GM23338 (cell line): ENCODE measurements at regions not wholly inside any gene's neighbourhood (a gene's known extent, or its start where the extent isn't known, plus 50 kb on each side); places are given as distances from the start of the nearest gene placed in this dataset.

Source experiments
- ATAC-seq: fragments of 200-7000 bp; cut with Tn5 transposase; 3 replicates; pipeline ENCODE4 v1.9.1; 2020
- DNase-seq: peaks from one replicate; pipeline ENCODE4 v3.0.0-alpha.2; 2015; ENCODE audit warnings: low spot score
- H2AFZ ChIP-seq: fragments of 200-600 bp; sonication (generic); 2 replicates; pipeline ENCODE4 v1.8.0; 2016; ENCODE audit warnings: antibody characterized with exemption, mild to moderate bottlenecking, moderate library complexity
- H3F3A ChIP-seq: fragments of 200-600 bp; sonication (generic); replicated peaks from 2 replicates; pipeline ENCODE4 v1.8.0; 2017; ENCODE audit warnings: antibody characterized with exemption, mixed run types, low read depth
- H3K27ac ChIP-seq: fragments of 200-600 bp; sonication (generic); 2 replicates; pipeline ENCODE4 v1.6.1; 2016; ENCODE audit warnings: low read depth
- H3K27me3 ChIP-seq: fragments of 200-600 bp; sonication (generic); 2 replicates; pipeline ENCODE4 v1.8.0; 2016; ENCODE audit warnings: mild to moderate bottlenecking, mixed run types, moderate library complexity; ENCODE audit not compliant: insufficient read depth
- H3K36me3 ChIP-seq: fragments of 200-600 bp; sonication (generic); 2 replicates; pipeline ENCODE4 v1.8.0; 2016; ENCODE audit warnings: mild to moderate bottlenecking; ENCODE audit not compliant: insufficient read depth
- H3K4me1 ChIP-seq: fragments of 200-600 bp; sonication (generic); 2 replicates; pipeline ENCODE4 v1.8.0; 2016; ENCODE audit warnings: mild to moderate bottlenecking, moderate library complexity; ENCODE audit not compliant: insufficient read depth
- H3K4me2 ChIP-seq: fragments of 200-600 bp; sonication (generic); 2 replicates; pipeline ENCODE4 v1.7.1; 2017; ENCODE audit warnings: mixed run types
- H3K4me3 ChIP-seq: fragments of 200-600 bp; sonication (generic); 2 replicates; pipeline ENCODE4 v1.6.1; 2016; ENCODE audit warnings: mixed run types
- H3K79me2 ChIP-seq: fragments of 200-600 bp; sonication (generic); replicated peaks from 2 replicates; pipeline ENCODE4 v1.8.0; 2017; ENCODE audit warnings: mild to moderate bottlenecking; ENCODE audit not compliant: insufficient read depth
- H3K9me2 ChIP-seq: fragments of 200-600 bp; sonication (generic); 2 replicates; pipeline ENCODE4 v1.8.0; 2017; ENCODE audit not compliant: insufficient read depth
- H4K20me1 ChIP-seq: fragments of 200-600 bp; sonication (generic); replicated peaks from 2 replicates; pipeline ENCODE4 v1.8.0; 2017; ENCODE audit warnings: mild to moderate bottlenecking; ENCODE audit not compliant: insufficient read depth
- H3K27ac Mint-ChIP-seq: 2 replicates; pipeline ENCODE4 v1.8.0; 2020; ENCODE audit warnings: inconsistent platforms, mild to moderate bottlenecking, moderate library complexity, mixed read lengths
- H3K27me3 Mint-ChIP-seq: 3 replicates; pipeline ENCODE4 v1.8.0; 2022; ENCODE audit warnings: low read depth, mild to moderate bottlenecking, moderate library complexity, mixed read lengths, inconsistent platforms; ENCODE audit not compliant: insufficient read depth, poor library complexity
- H3K36me3 Mint-ChIP-seq: 3 replicates; pipeline ENCODE4 v1.8.0; 2021; ENCODE audit warnings: low read depth, mild to moderate bottlenecking, inconsistent platforms, moderate library complexity, mixed read lengths
- H3K4me1 Mint-ChIP-seq: 3 replicates; pipeline ENCODE4 v1.8.0; 2020; ENCODE audit warnings: mild to moderate bottlenecking, inconsistent platforms, mixed read lengths
- H3K4me3 Mint-ChIP-seq: 3 replicates; pipeline ENCODE4 v1.8.0; 2021; ENCODE audit warnings: moderate library complexity, mild to moderate bottlenecking, inconsistent platforms, mixed read lengths
- H3K9me3 Mint-ChIP-seq: 3 replicates; pipeline ENCODE4 v1.8.0; 2020; ENCODE audit warnings: moderate library complexity, mild to moderate bottlenecking, inconsistent platforms, mixed read lengths
- CREB1 ChIP-seq: fragments of 250-450 bp; sonication (Bioruptor Pico); IDR thresholded peaks from 2 replicates; pipeline ENCODE4 v1.5.0; 2020; ENCODE audit warnings: low read depth, mild to moderate bottlenecking, moderate library complexity
- EZH2phosphoT487 ChIP-seq: fragments of 200-600 bp; sonication (generic); IDR thresholded peaks from one replicate; pipeline ENCODE4 v1.8.1; 2018; ENCODE audit warnings: antibody characterized with exemption; ENCODE audit not compliant: unreplicated experiment
- NANOG ChIP-seq: IDR thresholded peaks from 2 replicates; pipeline ENCODE4 v1.6.1; 2016; ENCODE audit warnings: antibody characterized with exemption, borderline replicate concordance
- POLR2AphosphoS5 ChIP-seq: IDR thresholded peaks from 2 replicates; pipeline ENCODE4 v1.6.1; 2016; ENCODE audit warnings: antibody characterized with exemption, low read depth
- REST ChIP-seq: IDR thresholded peaks from one replicate; pipeline ENCODE4 v1.6.1; 2018; ENCODE audit warnings: antibody characterized with exemption; ENCODE audit not compliant: unreplicated experiment
- STAT1 ChIP-seq: IDR thresholded peaks from one replicate; pipeline ENCODE4 v1.6.1; 2016; ENCODE audit warnings: antibody characterized with exemption; ENCODE audit not compliant: unreplicated experiment
- ZNF114 ChIP-seq: fragments of 250-450 bp; sonication (Bioruptor Pico); IDR thresholded peaks from 2 replicates; pipeline ENCODE4 v1.5.0; 2020; ENCODE audit warnings: mild to moderate bottlenecking, moderate library complexity
- TF ChIP-seq, protein P1 (sequence below): fragments of 250-450 bp; sonication (Bioruptor Pico); IDR thresholded peaks from 2 replicates; pipeline ENCODE4 v1.5.0; 2020; ENCODE audit warnings: mild to moderate bottlenecking, moderate library complexity

DNA sequence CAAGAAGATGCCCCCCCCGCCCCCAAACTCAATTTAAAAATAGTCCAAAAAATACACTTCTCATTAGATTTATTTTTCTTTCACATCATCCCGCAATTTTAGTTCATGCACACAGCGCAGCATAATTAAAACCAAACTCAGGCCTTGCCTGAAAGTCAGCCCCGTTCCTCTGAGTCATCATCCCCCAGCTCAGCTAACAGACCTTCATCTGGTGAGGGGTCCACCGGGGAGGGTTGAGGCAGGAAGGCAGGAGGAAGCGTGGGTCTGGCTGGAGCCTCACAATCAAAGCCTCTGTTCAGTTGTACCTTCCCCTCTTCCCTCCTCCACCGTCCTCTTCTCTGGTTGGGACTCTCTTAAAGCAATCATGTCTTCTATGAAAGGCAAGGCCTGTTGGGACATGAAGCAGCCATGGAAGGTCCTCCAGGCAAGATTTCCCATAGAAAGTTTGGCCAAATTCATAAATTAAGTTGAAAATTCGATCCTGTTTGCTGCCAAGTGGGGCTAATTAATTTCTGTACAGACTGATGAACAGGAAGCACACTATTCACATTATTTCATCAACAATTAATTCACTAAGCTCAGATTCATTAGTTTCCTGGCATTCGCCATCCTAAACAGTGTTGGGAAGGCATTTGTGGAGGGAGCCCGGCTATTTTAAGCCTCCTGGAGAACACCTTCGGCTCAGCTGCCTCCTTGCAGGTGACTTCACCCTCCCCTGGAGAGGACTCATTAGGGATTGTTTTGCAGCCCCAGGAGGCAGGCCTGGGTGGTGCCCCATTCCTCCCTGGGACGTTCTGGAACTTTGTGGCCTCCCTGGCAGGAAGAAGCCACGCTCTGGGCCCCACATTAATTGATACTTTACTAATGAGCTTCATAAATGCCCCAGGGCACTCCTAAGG lies 72.3 kb upstream of the BNC1 start (continued):
- TF ChIP-seq, protein P1, sequence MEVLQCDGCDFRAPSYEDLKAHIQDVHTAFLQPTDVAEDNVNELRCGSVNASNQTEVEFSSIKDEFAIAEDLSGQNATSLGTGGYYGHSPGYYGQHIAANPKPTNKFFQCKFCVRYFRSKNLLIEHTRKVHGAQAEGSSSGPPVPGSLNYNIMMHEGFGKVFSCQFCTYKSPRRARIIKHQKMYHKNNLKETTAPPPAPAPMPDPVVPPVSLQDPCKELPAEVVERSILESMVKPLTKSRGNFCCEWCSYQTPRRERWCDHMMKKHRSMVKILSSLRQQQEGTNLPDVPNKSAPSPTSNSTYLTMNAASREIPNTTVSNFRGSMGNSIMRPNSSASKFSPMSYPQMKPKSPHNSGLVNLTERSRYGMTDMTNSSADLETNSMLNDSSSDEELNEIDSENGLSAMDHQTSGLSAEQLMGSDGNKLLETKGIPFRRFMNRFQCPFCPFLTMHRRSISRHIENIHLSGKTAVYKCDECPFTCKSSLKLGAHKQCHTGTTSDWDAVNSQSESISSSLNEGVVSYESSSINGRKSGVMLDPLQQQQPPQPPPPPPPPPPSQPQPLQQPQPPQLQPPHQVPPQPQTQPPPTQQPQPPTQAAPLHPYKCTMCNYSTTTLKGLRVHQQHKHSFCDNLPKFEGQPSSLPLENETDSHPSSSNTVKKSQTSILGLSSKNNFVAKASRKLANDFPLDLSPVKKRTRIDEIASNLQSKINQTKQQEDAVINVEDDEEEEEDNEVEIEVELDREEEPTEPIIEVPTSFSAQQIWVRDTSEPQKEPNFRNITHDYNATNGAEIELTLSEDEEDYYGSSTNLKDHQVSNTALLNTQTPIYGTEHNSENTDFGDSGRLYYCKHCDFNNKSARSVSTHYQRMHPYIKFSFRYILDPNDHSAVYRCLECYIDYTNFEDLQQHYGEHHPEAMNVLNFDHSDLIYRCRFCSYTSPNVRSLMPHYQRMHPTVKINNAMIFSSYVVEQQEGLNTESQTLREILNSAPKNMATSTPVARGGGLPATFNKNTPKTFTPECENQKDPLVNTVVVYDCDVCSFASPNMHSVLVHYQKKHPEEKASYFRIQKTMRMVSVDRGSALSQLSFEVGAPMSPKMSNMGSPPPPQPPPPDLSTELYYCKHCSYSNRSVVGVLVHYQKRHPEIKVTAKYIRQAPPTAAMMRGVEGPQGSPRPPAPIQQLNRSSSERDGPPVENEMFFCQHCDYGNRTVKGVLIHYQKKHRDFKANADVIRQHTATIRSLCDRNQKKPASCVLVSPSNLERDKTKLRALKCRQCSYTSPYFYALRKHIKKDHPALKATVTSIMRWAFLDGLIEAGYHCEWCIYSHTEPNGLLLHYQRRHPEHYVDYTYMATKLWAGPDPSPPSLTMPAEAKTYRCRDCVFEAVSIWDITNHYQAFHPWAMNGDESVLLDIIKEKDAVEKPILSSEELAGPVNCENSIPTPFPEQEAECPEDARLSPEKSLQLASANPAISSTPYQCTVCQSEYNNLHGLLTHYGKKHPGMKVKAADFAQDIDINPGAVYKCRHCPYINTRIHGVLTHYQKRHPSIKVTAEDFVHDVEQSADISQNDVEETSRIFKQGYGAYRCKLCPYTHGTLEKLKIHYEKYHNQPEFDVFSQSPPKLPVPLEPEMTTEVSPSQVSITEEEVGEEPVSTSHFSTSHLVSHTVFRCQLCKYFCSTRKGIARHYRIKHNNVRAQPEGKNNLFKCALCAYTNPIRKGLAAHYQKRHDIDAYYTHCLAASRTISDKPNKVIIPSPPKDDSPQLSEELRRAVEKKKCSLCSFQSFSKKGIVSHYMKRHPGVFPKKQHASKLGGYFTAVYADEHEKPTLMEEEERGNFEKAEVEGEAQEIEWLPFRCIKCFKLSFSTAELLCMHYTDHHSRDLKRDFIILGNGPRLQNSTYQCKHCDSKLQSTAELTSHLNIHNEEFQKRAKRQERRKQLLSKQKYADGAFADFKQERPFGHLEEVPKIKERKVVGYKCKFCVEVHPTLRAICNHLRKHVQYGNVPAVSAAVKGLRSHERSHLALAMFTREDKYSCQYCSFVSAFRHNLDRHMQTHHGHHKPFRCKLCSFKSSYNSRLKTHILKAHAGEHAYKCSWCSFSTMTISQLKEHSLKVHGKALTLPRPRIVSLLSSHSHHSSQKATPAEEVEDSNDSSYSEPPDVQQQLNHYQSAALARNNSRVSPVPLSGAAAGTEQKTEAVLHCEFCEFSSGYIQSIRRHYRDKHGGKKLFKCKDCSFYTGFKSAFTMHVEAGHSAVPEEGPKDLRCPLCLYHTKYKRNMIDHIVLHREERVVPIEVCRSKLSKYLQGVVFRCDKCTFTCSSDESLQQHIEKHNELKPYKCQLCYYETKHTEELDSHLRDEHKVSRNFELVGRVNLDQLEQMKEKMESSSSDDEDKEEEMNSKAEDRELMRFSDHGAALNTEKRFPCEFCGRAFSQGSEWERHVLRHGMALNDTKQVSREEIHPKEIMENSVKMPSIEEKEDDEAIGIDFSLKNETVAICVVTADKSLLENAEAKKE, result no peak
- TF ChIP-seq POLR2AphosphoS5 (no peak), STAT1 (no peak), EZH2phosphoT487 (no peak), CREB1 (CRISPR knock-in tag) (no peak)

DNA sequence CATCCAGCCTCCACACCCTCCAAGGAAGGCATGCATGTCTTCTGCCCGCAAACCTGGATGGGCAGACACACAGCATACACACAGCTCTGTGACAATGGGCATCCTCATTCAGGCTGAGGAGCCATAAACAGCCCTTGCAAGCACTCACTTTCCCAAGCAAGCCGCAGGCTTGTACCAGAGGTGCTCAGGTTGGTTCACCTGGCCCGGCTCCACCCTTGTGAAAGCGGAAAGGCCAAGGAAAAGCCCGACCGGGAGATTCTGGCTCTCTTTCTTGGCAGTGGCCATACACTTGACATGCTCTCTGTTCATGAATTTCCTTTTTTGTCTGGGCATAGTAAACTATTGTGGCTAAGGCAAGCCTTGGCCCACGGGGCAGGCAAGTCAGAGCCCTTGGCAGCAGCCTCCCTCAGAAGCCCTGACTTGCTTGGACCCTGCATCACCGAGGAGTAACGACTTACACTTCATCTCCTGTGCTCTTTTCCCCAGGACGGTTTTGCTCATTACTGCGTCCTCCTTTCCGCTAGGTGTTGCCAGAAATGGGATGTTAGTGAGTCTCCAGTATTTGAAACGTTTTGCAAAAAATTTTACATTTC lies 74.6 kb upstream of the BNC1 start:
- Histone ChIP-seq H3K27me3 (peaks cover 3% of the 10 kb centered on the region; the same call in 1 of the 2 replicates), H4K20me1 (no peaks in the 10 kb centered on the region), H3K36me3 (no peaks in the 10 kb centered on the region), H3K79me2 (no peaks in the 10 kb centered on the region), H3K27ac (no peak overlapping the region), H2AFZ (peak overlapping the region; percentile 72), H3K4me1 (peaks cover 4% of the 10 kb centered on the region; the same call in 1 of the 2 replicates), H3K4me2 (no peak overlapping the region), H3K9me2 (no peaks in the 10 kb centered on the region), H3F3A (no peaks in the 10 kb centered on the region), H3K4me3 (no peak overlapping the region)
- ATAC-seq (no peak), DNase-seq (no peak)
- no peaks in the 10 kb centered on the region; the same call in 1 of the 3 replicates for H3K4me1 Mint-ChIP-seq
- no peaks in the 10 kb centered on the region; the same call in 2 of the 3 replicates for H3K9me3 Mint-ChIP-seq
- no peak overlapping the region for H3K27ac Mint-ChIP-seq
- no peak overlapping the region for H3K4me3 Mint-ChIP-seq
- peaks cover 6% of the 10 kb centered on the region for H3K27me3 Mint-ChIP-seq
- H3K36me3 Mint-ChIP-seq, result no peaks in the 10 kb centered on the region
- TF ChIP-seq ZNF114 (CRISPR knock-in tag), result no peak
- no peak for TF ChIP-seq REST
- TF ChIP-seq NANOG, result no peak
